DOHH2 (cell line): ENCODE measurements at regions not wholly inside any gene's neighbourhood (a gene's known extent, or its start where the extent isn't known, plus 50 kb on each side); places are given as distances from the start of the nearest gene placed in this dataset.

Experiments
- H3F3A ChIP-seq: fragments of 200-600 bp; sonication (generic), shearing (Covaris generic); 2 replicates; pipeline ENCODE4 v1.6.0; 2016; ENCODE audit warnings: antibody characterized with exemption, mild to moderate bottlenecking; ENCODE audit not compliant: control insufficient read depth, insufficient read depth
- H3K27ac ChIP-seq: fragments of 200-600 bp; sonication (generic); 2 replicates; pipeline ENCODE4 v1.5.1; 2014; ENCODE audit warnings: low read depth, mild to moderate bottlenecking, low read length, moderate library complexity
- H3K27me3 ChIP-seq: fragments of 200-600 bp; sonication (generic); 2 replicates; pipeline ENCODE4 v1.6.1; 2014; ENCODE audit warnings: mild to moderate bottlenecking, low read length, mixed read lengths; ENCODE audit not compliant: control insufficient read depth
- H3K36me3 ChIP-seq: fragments of 200-600 bp; sonication (generic); 2 replicates; pipeline ENCODE4 v1.6.1; 2014; ENCODE audit warnings: mild to moderate bottlenecking, low read length, moderate library complexity, mixed read lengths; ENCODE audit not compliant: control insufficient read depth
- H3K4me1 ChIP-seq: fragments of 200-600 bp; sonication (generic); 2 replicates; pipeline ENCODE4 v1.6.1; 2014; ENCODE audit warnings: mild to moderate bottlenecking, low read length, mixed read lengths; ENCODE audit not compliant: control insufficient read depth
- H3K4me2 ChIP-seq: fragments of 200-600 bp; sonication (generic); 2 replicates; pipeline ENCODE4 v1.6.0; 2014; ENCODE audit warnings: mild to moderate bottlenecking, low read length, moderate library complexity
- H3K4me3 ChIP-seq: fragments of 200-600 bp; sonication (generic); 2 replicates; pipeline ENCODE4 v1.5.1; 2014; ENCODE audit warnings: mild to moderate bottlenecking, low read length, mixed read lengths
- H3K79me2 ChIP-seq: fragments of 200-600 bp; sonication (generic); 2 replicates; pipeline ENCODE4 v1.6.1; 2014; ENCODE audit warnings: mild to moderate bottlenecking, low read length, mixed read lengths; ENCODE audit not compliant: control insufficient read depth
- H3K9me2 ChIP-seq: fragments of 200-600 bp; sonication (generic); replicated peaks from 2 replicates; pipeline ENCODE4 v1.6.1; 2014; ENCODE audit warnings: mild to moderate bottlenecking, low read length, mixed read lengths; ENCODE audit not compliant: control insufficient read depth
- H3K9me3 ChIP-seq: fragments of 200-600 bp; sonication (generic); 2 replicates; pipeline ENCODE4 v1.6.1; 2014; ENCODE audit warnings: antibody characterized with exemption, low read length, mixed read lengths; ENCODE audit not compliant: control insufficient read depth, insufficient read depth
- H4K20me1 ChIP-seq: fragments of 200-600 bp; sonication (generic); 2 replicates; pipeline ENCODE4 v1.6.0; 2014; ENCODE audit warnings: low read depth, mild to moderate bottlenecking, antibody characterized with exemption, low read length, moderate library complexity; ENCODE audit not compliant: control insufficient read depth, insufficient read depth
- EZH2phosphoT487 ChIP-seq: fragments of 200-600 bp; sonication (generic); IDR thresholded peaks from 2 replicates; pipeline ENCODE4 v1.6.1; 2017; ENCODE audit warnings: borderline replicate concordance, mild to moderate bottlenecking, antibody characterized with exemption, low read length, moderate library complexity, mixed read lengths
- TF ChIP-seq, protein P1 (sequence below): fragments of 200-600 bp; sonication (generic); IDR thresholded peaks from one replicate; pipeline ENCODE4 v1.5.1; 2014; ENCODE audit warnings: antibody characterized with exemption, mild to moderate bottlenecking, low read depth, low read length; ENCODE audit not compliant: poor library complexity, severe bottlenecking

DNA sequence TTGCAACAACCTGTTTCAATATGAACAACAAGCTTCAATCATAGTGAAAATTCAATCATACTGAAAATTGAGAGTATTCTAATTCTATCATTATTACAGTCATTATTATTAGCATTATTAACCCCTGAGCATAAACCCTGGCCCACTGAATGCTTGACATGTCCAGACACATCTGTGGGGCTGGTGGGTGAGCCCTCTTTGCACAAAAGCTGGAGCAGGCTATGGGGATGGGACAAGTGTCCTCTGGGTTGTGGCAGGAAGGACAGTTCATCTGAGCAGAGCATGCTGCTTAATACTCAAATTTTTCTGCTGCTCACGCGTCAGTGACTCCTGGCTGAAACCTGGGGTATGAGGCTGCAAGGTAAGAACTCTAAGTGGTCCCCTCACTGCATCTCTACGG, 451.1 kb upstream of the POU3F3 start:
- H3K27ac ChIP-seq: no peak overlapping the region
- no peaks in the 10 kb centered on the region for H3K9me2 ChIP-seq
- peak overlapping the region; percentile 8; the same call in 1 of the 2 replicates for H3K4me2 ChIP-seq
- H3K4me3 ChIP-seq: no peak overlapping the region
- H3F3A ChIP-seq: no peaks in the 10 kb centered on the region
- peaks cover 9% of the 10 kb centered on the region for H3K4me1 ChIP-seq
- H3K9me3 ChIP-seq: no peaks in the 10 kb centered on the region
- no peak for TF ChIP-seq EZH2phosphoT487
- TF ChIP-seq, protein P1, sequence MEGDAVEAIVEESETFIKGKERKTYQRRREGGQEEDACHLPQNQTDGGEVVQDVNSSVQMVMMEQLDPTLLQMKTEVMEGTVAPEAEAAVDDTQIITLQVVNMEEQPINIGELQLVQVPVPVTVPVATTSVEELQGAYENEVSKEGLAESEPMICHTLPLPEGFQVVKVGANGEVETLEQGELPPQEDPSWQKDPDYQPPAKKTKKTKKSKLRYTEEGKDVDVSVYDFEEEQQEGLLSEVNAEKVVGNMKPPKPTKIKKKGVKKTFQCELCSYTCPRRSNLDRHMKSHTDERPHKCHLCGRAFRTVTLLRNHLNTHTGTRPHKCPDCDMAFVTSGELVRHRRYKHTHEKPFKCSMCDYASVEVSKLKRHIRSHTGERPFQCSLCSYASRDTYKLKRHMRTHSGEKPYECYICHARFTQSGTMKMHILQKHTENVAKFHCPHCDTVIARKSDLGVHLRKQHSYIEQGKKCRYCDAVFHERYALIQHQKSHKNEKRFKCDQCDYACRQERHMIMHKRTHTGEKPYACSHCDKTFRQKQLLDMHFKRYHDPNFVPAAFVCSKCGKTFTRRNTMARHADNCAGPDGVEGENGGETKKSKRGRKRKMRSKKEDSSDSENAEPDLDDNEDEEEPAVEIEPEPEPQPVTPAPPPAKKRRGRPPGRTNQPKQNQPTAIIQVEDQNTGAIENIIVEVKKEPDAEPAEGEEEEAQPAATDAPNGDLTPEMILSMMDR: no peak
- no peaks in the 10 kb centered on the region for H3K79me2 ChIP-seq
- H3K27me3 ChIP-seq: no peaks in the 10 kb centered on the region
- H3K36me3 ChIP-seq: no peaks in the 10 kb centered on the region
- no peaks in the 10 kb centered on the region for H4K20me1 ChIP-seq

DNA sequence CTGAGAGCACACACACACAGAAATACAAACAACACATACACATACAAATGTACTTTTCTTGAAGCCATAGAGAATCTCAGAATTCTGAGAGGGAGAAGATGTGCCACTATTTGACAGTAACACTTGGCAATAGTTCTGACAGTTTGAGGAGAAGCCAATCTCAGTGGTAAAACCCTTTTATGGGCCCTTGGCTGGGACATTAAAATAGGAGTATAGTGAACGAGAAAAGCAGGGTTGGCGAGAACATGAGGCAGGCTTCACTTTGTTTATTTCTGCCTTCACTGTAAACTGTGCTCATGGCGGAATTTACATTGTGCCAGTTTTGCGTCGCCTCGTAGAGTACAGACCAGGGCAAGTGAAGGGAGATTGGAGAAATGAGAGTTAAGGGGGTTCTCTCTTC, 449.4 kb upstream of the POU3F3 start:
- Histone ChIP-seq H3K27ac (no peak overlapping the region), H3F3A (no peaks in the 10 kb centered on the region), H3K9me2 (no peaks in the 10 kb centered on the region), H3K4me3 (no peak overlapping the region), H3K27me3 (no peaks in the 10 kb centered on the region), H3K4me2 (no peak overlapping the region), H3K9me3 (no peaks in the 10 kb centered on the region), H3K79me2 (no peaks in the 10 kb centered on the region), H4K20me1 (no peaks in the 10 kb centered on the region), H3K36me3 (no peaks in the 10 kb centered on the region), H3K4me1 (peaks cover 9% of the 10 kb centered on the region)
- TF ChIP-seq, protein P1: no peak
- no peak for TF ChIP-seq EZH2phosphoT487

DNA sequence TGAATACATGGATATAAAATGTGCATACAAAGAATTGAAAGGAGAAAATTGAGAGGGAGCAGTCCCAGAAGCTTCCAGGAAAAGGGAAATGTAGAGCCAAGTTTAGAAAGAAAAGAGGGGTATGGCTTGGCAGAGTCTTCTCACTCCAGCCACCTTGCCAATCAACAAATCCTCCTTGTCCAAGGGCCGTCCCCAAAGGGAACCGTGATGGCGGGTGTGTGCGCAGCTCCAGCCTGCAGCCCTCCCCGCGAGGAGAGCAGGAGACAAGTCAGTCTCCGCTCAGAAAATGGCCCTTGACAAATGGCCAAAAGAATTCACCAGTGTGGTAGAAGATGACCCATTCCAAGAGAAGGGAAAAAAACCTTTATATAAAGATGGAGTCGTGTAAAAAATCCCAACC, 448.3 kb upstream of the POU3F3 start:
- H3K27ac ChIP-seq: no peak overlapping the region
- no peaks in the 10 kb centered on the region for H3F3A ChIP-seq
- H3K4me2 ChIP-seq: no peak overlapping the region
- no peak overlapping the region for H3K4me3 ChIP-seq
- H3K4me1 ChIP-seq: peaks cover 9% of the 10 kb centered on the region
- H3K9me3 ChIP-seq: no peaks in the 10 kb centered on the region
- no peaks in the 10 kb centered on the region for H3K9me2 ChIP-seq
- H3K79me2 ChIP-seq: no peaks in the 10 kb centered on the region
- no peaks in the 10 kb centered on the region for H3K27me3 ChIP-seq
- H3K36me3 ChIP-seq: no peaks in the 10 kb centered on the region
- TF ChIP-seq EZH2phosphoT487: no peak
- TF ChIP-seq, protein P1: no peak
- H4K20me1 ChIP-seq: no peaks in the 10 kb centered on the region
